ENCODE measurements at regions not wholly inside any gene's neighbourhood (a gene's known extent, or its start where the extent isn't known, plus 50 kb on each side); places are given as distances from the start of the nearest gene placed in this dataset.
"Not testable (repeated sequence)": the region's sequence is repeated elsewhere in the genome, so short reads cannot be mapped to it uniquely, and the experiment has no call there.

DNA sequence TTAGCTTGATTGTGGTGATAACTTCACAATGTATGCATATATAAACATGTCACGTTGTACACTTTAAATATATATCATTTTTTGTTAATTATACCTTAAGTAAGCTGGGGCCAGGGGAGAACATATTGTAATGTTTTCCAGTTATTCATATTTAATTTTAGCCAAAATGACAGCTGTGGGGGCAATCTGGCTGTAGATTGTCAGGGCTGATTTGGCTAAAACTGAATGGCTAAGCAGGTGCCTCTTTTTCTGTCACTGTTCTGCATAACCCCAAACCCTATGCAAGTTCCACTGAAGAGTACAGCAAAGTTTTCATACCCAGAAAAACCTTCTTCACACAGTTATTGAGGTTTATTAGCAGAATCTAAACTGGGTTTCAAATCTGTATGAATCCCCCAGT lies 318.2 kb downstream of the PTPRC start:
- ATAC-seq, result no peak
- TF ChIP-seq ZNF70 (CRISPR knock-in tag; IDR thresholded peaks at IDR 0.05) (no peak), ZFP30 (CRISPR knock-in tag; IDR thresholded peaks at IDR 0.05) (no peak), ZNF565 (CRISPR knock-in tag; conservative IDR thresholded peaks at IDR 0.05; ENCODE audit: low read depth) (no peak), BACH2 (CRISPR knock-in tag; IDR thresholded peaks at IDR 0.05; ENCODE audit: borderline replicate concordance) (no peak), ISL1 (CRISPR knock-in tag; IDR thresholded peaks at IDR 0.05) (no peak), ZC3H10 (CRISPR knock-in tag; IDR thresholded peaks at IDR 0.05) (no peak)

GRCh38 chr1:198959032-198959431 lies 320.2 kb downstream of the PTPRC start:
- ATAC-seq, result no peak
- no peak for TF ChIP-seq GLIS3 (CRISPR knock-in tag; IDR thresholded peaks at IDR 0.05)
- TF ChIP-seq, protein P1, sequence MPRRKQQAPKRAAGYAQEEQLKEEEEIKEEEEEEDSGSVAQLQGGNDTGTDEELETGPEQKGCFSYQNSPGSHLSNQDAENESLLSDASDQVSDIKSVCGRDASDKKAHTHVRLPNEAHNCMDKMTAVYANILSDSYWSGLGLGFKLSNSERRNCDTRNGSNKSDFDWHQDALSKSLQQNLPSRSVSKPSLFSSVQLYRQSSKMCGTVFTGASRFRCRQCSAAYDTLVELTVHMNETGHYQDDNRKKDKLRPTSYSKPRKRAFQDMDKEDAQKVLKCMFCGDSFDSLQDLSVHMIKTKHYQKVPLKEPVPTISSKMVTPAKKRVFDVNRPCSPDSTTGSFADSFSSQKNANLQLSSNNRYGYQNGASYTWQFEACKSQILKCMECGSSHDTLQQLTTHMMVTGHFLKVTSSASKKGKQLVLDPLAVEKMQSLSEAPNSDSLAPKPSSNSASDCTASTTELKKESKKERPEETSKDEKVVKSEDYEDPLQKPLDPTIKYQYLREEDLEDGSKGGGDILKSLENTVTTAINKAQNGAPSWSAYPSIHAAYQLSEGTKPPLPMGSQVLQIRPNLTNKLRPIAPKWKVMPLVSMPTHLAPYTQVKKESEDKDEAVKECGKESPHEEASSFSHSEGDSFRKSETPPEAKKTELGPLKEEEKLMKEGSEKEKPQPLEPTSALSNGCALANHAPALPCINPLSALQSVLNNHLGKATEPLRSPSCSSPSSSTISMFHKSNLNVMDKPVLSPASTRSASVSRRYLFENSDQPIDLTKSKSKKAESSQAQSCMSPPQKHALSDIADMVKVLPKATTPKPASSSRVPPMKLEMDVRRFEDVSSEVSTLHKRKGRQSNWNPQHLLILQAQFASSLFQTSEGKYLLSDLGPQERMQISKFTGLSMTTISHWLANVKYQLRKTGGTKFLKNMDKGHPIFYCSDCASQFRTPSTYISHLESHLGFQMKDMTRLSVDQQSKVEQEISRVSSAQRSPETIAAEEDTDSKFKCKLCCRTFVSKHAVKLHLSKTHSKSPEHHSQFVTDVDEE (CRISPR knock-in tag; IDR thresholded peaks at IDR 0.05), result no peak
- TF ChIP-seq ZC3H10 (CRISPR knock-in tag; IDR thresholded peaks at IDR 0.05), result no peak
- no peak for TF ChIP-seq ZFP3 (CRISPR knock-in tag; IDR thresholded peaks at IDR 0.05)
- no peak for TF ChIP-seq PPARA (CRISPR knock-in tag; IDR thresholded peaks at IDR 0.05; ENCODE audit: borderline replicate concordance)
- TF ChIP-seq TOX (CRISPR knock-in tag; IDR thresholded peaks at IDR 0.05; ENCODE audit: borderline replicate concordance), result no peak

DNA sequence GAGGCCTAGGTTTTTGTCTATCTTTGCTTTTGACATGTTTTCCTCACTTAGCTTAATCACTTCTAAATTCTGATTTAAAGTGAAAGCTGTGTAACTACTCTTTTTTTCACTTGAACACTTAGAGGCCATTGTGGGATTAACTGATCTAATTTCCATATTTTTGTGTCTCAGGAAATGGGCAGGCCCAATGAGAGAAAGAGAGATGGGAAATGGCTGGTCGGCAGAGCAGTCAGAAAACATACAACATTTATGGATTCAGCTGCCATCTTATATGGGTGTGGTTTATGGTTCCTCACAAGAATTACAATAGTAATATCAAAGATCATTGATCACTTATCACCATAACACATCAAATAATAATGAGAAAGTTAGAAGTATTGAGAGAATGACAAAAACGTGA lies 320.8 kb downstream of the PTPRC start:
- TF ChIP-seq CREB5 (CRISPR knock-in tag; IDR thresholded peaks at IDR 0.05; ENCODE audit: low read depth) (no peak), SNAI2 (CRISPR knock-in tag; IDR thresholded peaks at IDR 0.05) (no peak), ZFP30 (CRISPR knock-in tag; IDR thresholded peaks at IDR 0.05) (no peak), PATZ1 (CRISPR knock-in tag; IDR thresholded peaks at IDR 0.05; ENCODE audit: borderline replicate concordance) (no peak), ZC3H10 (CRISPR knock-in tag; IDR thresholded peaks at IDR 0.05) (no peak), TOX (CRISPR knock-in tag; IDR thresholded peaks at IDR 0.05; ENCODE audit: borderline replicate concordance) (no peak), ZFP3 (CRISPR knock-in tag; IDR thresholded peaks at IDR 0.05) (no peak), PPARA (CRISPR knock-in tag; IDR thresholded peaks at IDR 0.05; ENCODE audit: borderline replicate concordance) (no peak), ZNF8 (CRISPR knock-in tag; IDR thresholded peaks at IDR 0.05) (no peak), ZNF70 (CRISPR knock-in tag; IDR thresholded peaks at IDR 0.05) (no peak), RARB (CRISPR knock-in tag; IDR thresholded peaks at IDR 0.05) (no peak)
- TF ChIP-seq, protein P2, sequence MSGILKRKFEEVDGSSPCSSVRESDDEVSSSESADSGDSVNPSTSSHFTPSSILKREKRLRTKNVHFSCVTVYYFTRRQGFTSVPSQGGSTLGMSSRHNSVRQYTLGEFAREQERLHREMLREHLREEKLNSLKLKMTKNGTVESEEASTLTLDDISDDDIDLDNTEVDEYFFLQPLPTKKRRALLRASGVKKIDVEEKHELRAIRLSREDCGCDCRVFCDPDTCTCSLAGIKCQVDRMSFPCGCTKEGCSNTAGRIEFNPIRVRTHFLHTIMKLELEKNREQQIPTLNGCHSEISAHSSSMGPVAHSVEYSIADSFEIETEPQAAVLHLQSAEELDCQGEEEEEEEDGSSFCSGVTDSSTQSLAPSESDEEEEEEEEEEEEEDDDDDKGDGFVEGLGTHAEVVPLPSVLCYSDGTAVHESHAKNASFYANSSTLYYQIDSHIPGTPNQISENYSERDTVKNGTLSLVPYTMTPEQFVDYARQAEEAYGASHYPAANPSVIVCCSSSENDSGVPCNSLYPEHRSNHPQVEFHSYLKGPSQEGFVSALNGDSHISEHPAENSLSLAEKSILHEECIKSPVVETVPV (CRISPR knock-in tag; IDR thresholded peaks at IDR 0.05), result no peak

DNA sequence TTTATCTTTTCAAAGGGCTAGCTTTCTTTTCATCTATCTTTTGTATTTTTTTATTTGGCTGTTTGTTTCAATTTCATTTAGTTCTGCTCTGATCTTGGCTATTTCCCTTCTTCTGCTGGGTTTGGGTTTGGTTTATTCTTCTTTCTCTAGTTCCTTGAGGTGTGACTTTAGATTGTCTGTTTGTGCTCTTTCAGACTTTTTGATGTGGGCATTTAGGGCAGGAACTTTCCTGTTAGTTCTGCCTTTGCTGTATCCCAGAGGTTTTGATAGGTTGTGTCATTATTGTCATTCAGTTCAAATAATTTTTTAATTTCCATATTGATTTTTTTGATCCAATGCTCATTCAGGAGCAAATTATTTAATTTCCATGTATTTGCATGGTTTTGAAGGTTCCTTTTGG lies 325.0 kb downstream of the PTPRC start:
- not testable (repeated sequence) for ATAC-seq

More for the DNA sequence above, 320.8 kb downstream of the PTPRC start:
- no peak for ATAC-seq

GRCh38 chr1:198966519-198966918 lies 327.7 kb downstream of the PTPRC start:
- no peak for ATAC-seq
- TF ChIP-seq ZNF70 (CRISPR knock-in tag; IDR thresholded peaks at IDR 0.05), result no peak
- no peak for TF ChIP-seq OSR1 (CRISPR knock-in tag; IDR thresholded peaks at IDR 0.05)
- TF ChIP-seq ZFP30 (CRISPR knock-in tag; IDR thresholded peaks at IDR 0.05), result no peak
- TF ChIP-seq ESRRG (CRISPR knock-in tag; IDR thresholded peaks at IDR 0.05), result no peak
- TF ChIP-seq CREB5 (CRISPR knock-in tag; IDR thresholded peaks at IDR 0.05; ENCODE audit: low read depth), result no peak
- TF ChIP-seq ZC3H10 (CRISPR knock-in tag; IDR thresholded peaks at IDR 0.05), result no peak
- TF ChIP-seq, protein P1 (CRISPR knock-in tag; IDR thresholded peaks at IDR 0.05), result no peak
- TF ChIP-seq PATZ1 (CRISPR knock-in tag; IDR thresholded peaks at IDR 0.05; ENCODE audit: borderline replicate concordance), result no peak
- TF ChIP-seq CSDC2 (CRISPR knock-in tag; IDR thresholded peaks at IDR 0.05), result no peak
